ENCODE measurements at regions not wholly inside any gene's neighbourhood (a gene's known extent, or its start where the extent isn't known, plus 50 kb on each side); places are given as distances from the start of the nearest gene placed in this dataset.

DNA sequence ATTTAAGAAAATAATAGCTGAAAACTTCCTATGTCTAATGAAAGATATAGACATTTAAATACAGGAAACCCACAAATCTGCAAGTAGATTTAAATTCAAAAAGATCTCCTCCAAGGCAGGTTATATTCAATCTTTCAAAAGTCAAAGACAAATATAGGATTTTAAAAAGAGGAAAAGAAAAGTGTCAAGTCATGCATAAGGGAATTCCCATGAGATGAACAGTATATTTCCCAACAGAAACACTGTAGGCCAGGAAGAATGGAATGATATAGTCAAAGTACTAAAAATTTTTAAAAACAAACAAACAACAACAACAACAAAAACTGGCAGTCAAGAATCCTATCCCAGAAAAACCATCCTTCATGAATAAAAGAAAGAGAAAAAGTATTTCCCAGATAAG, 806.5 kb upstream of the BRINP3 start:
- no peak for TF ChIP-seq EZH2phosphoT487 (IDR thresholded peaks at IDR 0.05; ENCODE audit: low read depth)
- TF ChIP-seq, protein P1, sequence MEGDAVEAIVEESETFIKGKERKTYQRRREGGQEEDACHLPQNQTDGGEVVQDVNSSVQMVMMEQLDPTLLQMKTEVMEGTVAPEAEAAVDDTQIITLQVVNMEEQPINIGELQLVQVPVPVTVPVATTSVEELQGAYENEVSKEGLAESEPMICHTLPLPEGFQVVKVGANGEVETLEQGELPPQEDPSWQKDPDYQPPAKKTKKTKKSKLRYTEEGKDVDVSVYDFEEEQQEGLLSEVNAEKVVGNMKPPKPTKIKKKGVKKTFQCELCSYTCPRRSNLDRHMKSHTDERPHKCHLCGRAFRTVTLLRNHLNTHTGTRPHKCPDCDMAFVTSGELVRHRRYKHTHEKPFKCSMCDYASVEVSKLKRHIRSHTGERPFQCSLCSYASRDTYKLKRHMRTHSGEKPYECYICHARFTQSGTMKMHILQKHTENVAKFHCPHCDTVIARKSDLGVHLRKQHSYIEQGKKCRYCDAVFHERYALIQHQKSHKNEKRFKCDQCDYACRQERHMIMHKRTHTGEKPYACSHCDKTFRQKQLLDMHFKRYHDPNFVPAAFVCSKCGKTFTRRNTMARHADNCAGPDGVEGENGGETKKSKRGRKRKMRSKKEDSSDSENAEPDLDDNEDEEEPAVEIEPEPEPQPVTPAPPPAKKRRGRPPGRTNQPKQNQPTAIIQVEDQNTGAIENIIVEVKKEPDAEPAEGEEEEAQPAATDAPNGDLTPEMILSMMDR (IDR thresholded peaks at IDR 0.05; ENCODE audit: low read depth, low read length): no peak
- Histone ChIP-seq H3K9me3 (ENCODE audit: insufficient read depth, low read length) (0 out of 2 replicates have a peak, but pooled peaks cover 5% of the 10 kb centered on the region), H3K4me2 (ENCODE audit: low read length) (no peak overlapping the region), H2AFZ (ENCODE audit: low read depth, low read length) (no peak overlapping the region), H3K79me2 (ENCODE audit: low read length) (no peaks in the 10 kb centered on the region), H3K4me3 (ENCODE audit: low read length) (no peak overlapping the region), H3K4me1 (ENCODE audit: low read length) (peaks cover 7% of the 10 kb centered on the region), H3K27me3 (ENCODE audit: low read depth, low read length) (no peaks in the 10 kb centered on the region), H3K36me3 (replicated peaks; ENCODE audit: low read depth, low read length) (no peaks in the 10 kb centered on the region), H3K27ac (ENCODE audit: low read length) (no peak overlapping the region), H3K9ac (ENCODE audit: low read length) (no peak overlapping the region), H4K20me1 (ENCODE audit: insufficient read depth, low read length) (no peaks in the 10 kb centered on the region)

DNA sequence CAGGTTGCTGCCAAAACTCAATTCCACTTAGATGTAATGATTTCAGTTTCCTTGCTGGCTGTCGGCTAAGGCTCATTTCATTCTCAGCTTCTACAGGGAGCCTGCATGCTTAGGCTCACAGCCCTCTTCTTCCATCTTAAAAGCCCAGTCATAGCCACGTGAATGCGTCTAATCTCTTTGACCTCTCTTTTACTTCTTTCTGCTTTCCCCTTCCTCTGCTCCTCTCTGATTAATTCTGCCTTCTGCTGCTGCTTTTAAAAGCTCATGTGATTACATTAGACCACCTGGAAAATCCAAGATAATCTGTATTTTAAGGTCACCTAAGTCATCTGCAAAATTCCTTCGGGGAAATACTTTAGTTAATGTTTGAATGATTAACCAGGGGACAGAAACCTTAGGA, 812.8 kb upstream of the BRINP3 start:
- Histone ChIP-seq H3K9me3 (ENCODE audit: insufficient read depth, low read length) (no peaks in the 10 kb centered on the region), H3K9ac (ENCODE audit: low read length) (no peak overlapping the region), H3K27ac (ENCODE audit: low read length) (no peak overlapping the region), H3K79me2 (ENCODE audit: low read length) (no peaks in the 10 kb centered on the region), H4K20me1 (ENCODE audit: insufficient read depth, low read length) (no peaks in the 10 kb centered on the region), H3K36me3 (replicated peaks; ENCODE audit: low read depth, low read length) (no peaks in the 10 kb centered on the region), H3K27me3 (ENCODE audit: low read depth, low read length) (no peaks in the 10 kb centered on the region), H2AFZ (ENCODE audit: low read depth, low read length) (0 out of 2 replicates have a peak overlapping the region, but pooled peaks have one; percentile 8), H3K4me3 (ENCODE audit: low read length) (no peak overlapping the region), H3K4me2 (ENCODE audit: low read length) (no peak overlapping the region), H3K4me1 (ENCODE audit: low read length) (peaks cover 25% of the 10 kb centered on the region)
- TF ChIP-seq, protein P1 (IDR thresholded peaks at IDR 0.05; ENCODE audit: low read depth, low read length): no peak
- TF ChIP-seq EZH2phosphoT487 (IDR thresholded peaks at IDR 0.05; ENCODE audit: low read depth): no peak

DNA sequence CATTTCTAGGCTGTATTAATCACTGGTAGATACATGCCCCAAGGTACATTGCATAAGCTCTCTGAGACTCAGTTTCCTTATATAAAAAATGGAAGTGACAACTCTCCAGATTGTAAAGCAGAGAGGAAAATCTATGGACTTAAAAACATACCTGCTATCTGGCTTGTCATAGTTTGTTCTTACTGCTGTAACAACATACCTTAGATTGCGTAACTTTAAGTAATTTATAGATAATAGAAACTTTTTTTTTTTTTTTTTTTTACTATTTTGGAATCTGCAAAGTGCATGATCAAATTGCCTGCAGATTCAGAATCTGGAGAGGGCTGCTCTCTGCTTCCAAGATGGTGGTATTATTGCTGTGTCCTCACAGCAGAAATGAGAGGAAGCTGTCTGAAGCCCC, 827.7 kb upstream of the BRINP3 start:
- Histone ChIP-seq H3K9ac (ENCODE audit: low read length) (no peak overlapping the region), H3K27ac (ENCODE audit: low read length) (no peak overlapping the region), H4K20me1 (ENCODE audit: insufficient read depth, low read length) (no peaks in the 10 kb centered on the region), H3K36me3 (replicated peaks; ENCODE audit: low read depth, low read length) (no peaks in the 10 kb centered on the region), H3K27me3 (ENCODE audit: low read depth, low read length) (no peaks in the 10 kb centered on the region), H3K9me3 (ENCODE audit: insufficient read depth, low read length) (peaks cover 4% of the 10 kb centered on the region; the same call in 1 of the 2 replicates), H3K4me3 (ENCODE audit: low read length) (no peak overlapping the region), H3K4me1 (ENCODE audit: low read length) (no peaks in the 10 kb centered on the region), H3K79me2 (ENCODE audit: low read length) (no peaks in the 10 kb centered on the region), H3K4me2 (ENCODE audit: low read length) (no peak overlapping the region), H2AFZ (ENCODE audit: low read depth, low read length) (no peak overlapping the region)
- TF ChIP-seq, protein P1 (IDR thresholded peaks at IDR 0.05; ENCODE audit: low read depth, low read length): no peak
- no peak for TF ChIP-seq EZH2phosphoT487 (IDR thresholded peaks at IDR 0.05; ENCODE audit: low read depth)

GRCh38 chr1:191306916-191307315, 829.3 kb upstream of the BRINP3 start:
- Histone ChIP-seq H3K4me2 (ENCODE audit: low read length) (no peak overlapping the region), H3K4me3 (ENCODE audit: low read length) (no peak overlapping the region), H3K27ac (ENCODE audit: low read length) (no peak overlapping the region), H3K9ac (ENCODE audit: low read length) (no peak overlapping the region), H2AFZ (ENCODE audit: low read depth, low read length) (no peak overlapping the region), H4K20me1 (ENCODE audit: insufficient read depth, low read length) (no peaks in the 10 kb centered on the region), H3K27me3 (ENCODE audit: low read depth, low read length) (no peaks in the 10 kb centered on the region), H3K9me3 (ENCODE audit: insufficient read depth, low read length) (peaks cover 4% of the 10 kb centered on the region; the same call in 1 of the 2 replicates), H3K36me3 (replicated peaks; ENCODE audit: low read depth, low read length) (no peaks in the 10 kb centered on the region), H3K79me2 (ENCODE audit: low read length) (no peaks in the 10 kb centered on the region), H3K4me1 (ENCODE audit: low read length) (no peaks in the 10 kb centered on the region)
- no peak for TF ChIP-seq EZH2phosphoT487 (IDR thresholded peaks at IDR 0.05; ENCODE audit: low read depth)
- TF ChIP-seq, protein P1 (IDR thresholded peaks at IDR 0.05; ENCODE audit: low read depth, low read length): no peak
